Erythroblast (primary cell): ENCODE measurements at regions not wholly inside any gene's neighbourhood (a gene's known extent, or its start where the extent isn't known, plus 50 kb on each side); places are given as distances from the start of the nearest gene placed in this dataset.

Experiments used
- GATA1 ChIP-seq: IDR thresholded peaks from 2 replicates; pipeline ENCODE4 v1.6.1; 2011; ENCODE audit warnings: low read depth, mild to moderate bottlenecking, control low read depth, low read length, moderate library complexity
- POLR2A ChIP-seq: IDR thresholded peaks from 2 replicates; pipeline ENCODE4 v1.6.1; 2011; ENCODE audit warnings: mild to moderate bottlenecking, low read length

DNA sequence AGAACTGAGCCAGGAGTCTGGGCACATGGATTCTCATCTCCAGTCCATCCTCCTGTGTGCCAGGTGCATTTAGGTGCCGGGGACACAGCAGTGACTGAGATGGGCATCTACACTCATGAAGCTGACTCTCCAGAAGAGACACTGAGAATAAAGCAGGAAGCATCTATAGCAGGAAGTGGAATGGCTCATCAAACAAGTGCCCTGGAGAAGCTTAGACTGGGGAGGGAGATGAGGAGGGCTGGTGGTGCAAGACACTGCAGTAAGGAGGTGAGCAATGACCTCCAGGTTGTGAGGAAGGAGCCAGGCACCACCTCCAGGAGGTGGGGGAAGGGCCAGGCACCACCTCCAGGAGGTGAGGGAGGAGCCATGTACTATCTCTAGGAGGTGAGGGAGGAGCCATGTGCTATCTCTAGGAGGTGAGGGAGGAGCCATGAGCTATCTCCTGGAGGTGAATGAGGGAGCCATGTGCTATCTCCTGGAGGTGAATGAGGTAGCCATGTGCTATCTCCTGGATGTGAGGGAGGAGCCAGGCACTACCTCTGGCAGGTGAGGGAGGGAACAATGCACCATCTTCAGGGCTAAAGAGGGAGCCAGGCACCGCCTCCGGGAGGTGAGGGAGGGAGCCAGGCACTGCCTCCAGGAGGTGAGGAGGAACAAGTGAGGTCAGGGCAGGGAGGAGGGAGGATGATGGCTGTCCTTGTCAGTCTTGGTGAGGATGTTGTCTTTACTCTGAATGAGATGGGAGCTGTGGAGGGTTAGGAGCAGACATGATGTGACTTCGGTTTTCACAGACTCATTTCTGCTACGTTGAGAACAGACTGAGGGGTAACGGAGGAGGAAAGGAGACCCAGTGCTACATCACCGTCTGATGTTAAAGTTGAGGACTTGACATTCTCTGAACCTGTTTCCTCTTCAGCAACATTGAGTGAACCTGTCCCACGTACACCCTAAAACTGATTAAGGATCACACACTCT lies 961.9 kb upstream of the TMEM132C start:
- no peak for TF ChIP-seq POLR2A
- TF ChIP-seq GATA1 = no peak
